Liver (tissue), 8 donors: ENCODE measurements at regions not wholly inside any gene's neighbourhood (a gene's known extent, or its start where the extent isn't known, plus 50 kb on each side); places are given as distances from the start of the nearest gene placed in this dataset.

ENCODE experiments used
- DNase-seq: peaks from one replicate; pipeline ENCODE4 v3.0.0-alpha.2; 2017; ENCODE audit warnings: low spot score
- H3K27ac ChIP-seq, 2 donors: one replicate each; pipeline ENCODE4 v1.7.0; 2013; ENCODE audit warnings: inconsistent platforms in 2 of 2, low read length in 2 of 2, control low read depth in 1 of 2, low read depth in 1 of 2, mild to moderate bottlenecking in 1 of 2
- H3K27me3 ChIP-seq, 4 donors: one replicate each; pipeline versions ENCODE4 v1.6.1 to v1.7.0; 2013; ENCODE audit warnings: low read length in 3 of 4, inconsistent platforms in 1 of 4, mild to moderate bottlenecking in 1 of 4, moderate library complexity in 1 of 4; ENCODE audit not compliant: control insufficient read depth in 4 of 4, insufficient read depth in 4 of 4
- H3K36me3 ChIP-seq, 4 donors: one replicate each; pipeline versions ENCODE4 v1.6.1 to v1.7.0; 2013; ENCODE audit warnings: low read length in 3 of 4, mild to moderate bottlenecking in 3 of 4, low read depth in 1 of 4, moderate library complexity in 1 of 4; ENCODE audit not compliant: control insufficient read depth in 4 of 4, insufficient read depth in 3 of 4
- H3K4me1 ChIP-seq, 4 donors: one replicate each; pipeline versions ENCODE4 v1.6.1 to v1.7.0; 2013; ENCODE audit warnings: low read length in 3 of 4, mild to moderate bottlenecking in 3 of 4, moderate library complexity in 1 of 4; ENCODE audit not compliant: control insufficient read depth in 4 of 4, insufficient read depth in 4 of 4
- H3K4me3 ChIP-seq, 3 donors: one replicate each; pipeline versions ENCODE4 v1.6.1 to v1.7.0; 2013; ENCODE audit warnings: low read length in 3 of 3, control low read depth in 1 of 3, low read depth in 1 of 3, mild to moderate bottlenecking in 1 of 3
- H3K9ac ChIP-seq, 2 donors: one replicate each; pipeline ENCODE4 v1.7.0; 2013; ENCODE audit warnings: low read length in 2 of 2, mild to moderate bottlenecking in 2 of 2, moderate library complexity in 2 of 2, control low read depth in 1 of 2, low read depth in 1 of 2
- H3K9me3 ChIP-seq, 4 donors: one replicate each; pipeline versions ENCODE4 v1.6.1 to v1.7.0; 2013; ENCODE audit warnings: low read length in 3 of 4; ENCODE audit not compliant: control insufficient read depth in 4 of 4
- EGR1 ChIP-seq, 2 donors: IDR thresholded peaks; 2 replicates each; pipeline ENCODE4 v1.6.1; 2016 to 2018; ENCODE audit warnings: antibody characterized with exemption in 2 of 2, low read depth in 2 of 2
- FOXA1 ChIP-seq: IDR thresholded peaks from 2 replicates; pipeline ENCODE4 v1.6.1; 2016; ENCODE audit warnings: antibody characterized with exemption
- FOXA2 ChIP-seq: IDR thresholded peaks from 2 replicates; pipeline ENCODE4 v1.6.1; 2016; ENCODE audit warnings: antibody characterized with exemption
- GABPA ChIP-seq, 2 donors: IDR thresholded peaks in 1 of 2; conservative IDR thresholded peaks in 1 of 2; 2 replicates each; pipeline ENCODE4 v1.6.1; 2016; ENCODE audit warnings: antibody characterized with exemption in 2 of 2, mild to moderate bottlenecking in 1 of 2, moderate library complexity in 1 of 2
- HNF4A ChIP-seq, 2 donors: conservative IDR thresholded peaks; 2 replicates each; pipeline ENCODE4 v1.6.1; 2016; ENCODE audit warnings: antibody characterized with exemption in 2 of 2, mild to moderate bottlenecking in 2 of 2
- JUND ChIP-seq, 2 donors: IDR thresholded peaks; 2 replicates each; pipeline ENCODE4 v1.6.1; 2016; ENCODE audit warnings: antibody characterized with exemption in 2 of 2
- RAD21 ChIP-seq, 2 donors: IDR thresholded peaks; 2 replicates each; pipeline ENCODE4 v1.6.1; 2016; ENCODE audit warnings: antibody characterized with exemption in 2 of 2, mild to moderate bottlenecking in 2 of 2
- RXRA ChIP-seq, 2 donors: IDR thresholded peaks; 2 replicates each; pipeline ENCODE4 v1.6.1; 2017 to 2018; ENCODE audit warnings: antibody characterized with exemption in 2 of 2, mild to moderate bottlenecking in 1 of 2
- SP1 ChIP-seq: IDR thresholded peaks from 2 replicates; pipeline ENCODE4 v1.6.1; 2018; ENCODE audit warnings: antibody characterized with exemption, mild to moderate bottlenecking
- TAF1 ChIP-seq: conservative IDR thresholded peaks from 2 replicates; pipeline ENCODE4 v1.6.1; 2016; ENCODE audit warnings: antibody characterized with exemption, mild to moderate bottlenecking
- YY1 ChIP-seq: IDR thresholded peaks from 2 replicates; pipeline ENCODE4 v1.6.1; 2016; ENCODE audit warnings: antibody characterized with exemption, mild to moderate bottlenecking
- WGBS: extraction: QIAGEN DNeasy Blood & Tissue Kit; methylation state at CpG from one replicate; pipeline ENCODE4 v1.1.7; 2013; 5-methylcytosine and 5-hydroxymethylcytosine counted together
- TF ChIP-seq, protein P1 (sequence below): IDR thresholded peaks from 2 replicates; pipeline ENCODE4 v1.6.1; 2016; ENCODE audit warnings: antibody characterized with exemption, mild to moderate bottlenecking
- TF ChIP-seq, protein P2 (sequence below): fragments of 150-350 bp; IDR thresholded peaks from 2 replicates; pipeline ENCODE4 v1.5.1; 2017; ENCODE audit warnings: improper control_type of control experiment, low read depth, low read length; ENCODE audit not compliant: missing input control
- TF ChIP-seq, protein P3 (sequence below): IDR thresholded peaks from 2 replicates; pipeline ENCODE4 v1.6.1; 2016; ENCODE audit warnings: antibody characterized with exemption
- TF ChIP-seq, protein P4 (sequence below): IDR thresholded peaks from 2 replicates; pipeline ENCODE4 v1.6.1; 2016; ENCODE audit warnings: antibody characterized with exemption
- donor health status: healthy.
- donor health status: healthy.
- donor health status: healthy.
- donor health status: healthy.
- donor health status: healthy.

DNA sequence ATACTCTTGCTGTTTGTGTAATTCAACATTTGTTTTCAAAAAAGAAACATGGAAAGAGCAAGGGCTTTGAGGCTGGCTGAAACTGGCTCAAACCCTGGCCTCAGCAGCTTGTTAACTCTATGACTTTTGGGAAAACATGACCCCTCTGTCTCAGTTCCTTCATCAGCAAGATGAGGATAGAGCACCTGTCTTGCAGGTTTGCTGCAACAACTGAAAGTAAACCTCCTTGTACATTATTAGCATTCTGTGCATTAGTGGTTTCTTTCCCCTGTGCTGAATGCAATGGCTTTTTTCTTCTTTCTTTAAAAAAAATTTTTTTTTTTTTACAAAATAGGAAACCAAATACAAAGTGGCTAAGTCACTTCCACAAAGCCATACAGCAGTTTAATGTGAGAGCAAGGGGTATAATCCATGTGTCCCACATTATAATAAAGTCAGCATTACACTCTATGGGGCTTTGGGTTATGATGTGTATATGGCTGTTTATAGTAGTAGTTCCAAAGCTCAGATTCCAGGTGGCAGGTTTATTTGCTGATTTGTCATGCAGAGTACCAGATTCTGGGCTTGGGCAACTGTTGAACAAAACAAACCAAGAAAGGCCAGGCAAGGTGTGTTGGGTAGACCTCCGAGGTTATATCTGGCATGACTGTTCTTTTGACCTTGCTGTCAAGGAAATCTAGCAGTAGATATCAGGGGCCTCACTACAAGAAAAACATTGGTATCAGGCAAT is 194.5 kb upstream of the CNOT2 start:
- H3K27ac ChIP-seq: no peak overlapping the region
- H3K9ac ChIP-seq: no peak overlapping the region
- H3K4me3 ChIP-seq: no peak overlapping the region
- no peaks in the 10 kb centered on the region for H3K9me3 ChIP-seq
- H3K27me3 ChIP-seq: no peaks in the 10 kb centered on the region
- TF ChIP-seq FOXA2: no peak
- no peak for TF ChIP-seq EGR1 (IDR thresholded peaks at IDR 0.05; ENCODE audit: low read depth in 2 of 2)
- TF ChIP-seq, protein P1, sequence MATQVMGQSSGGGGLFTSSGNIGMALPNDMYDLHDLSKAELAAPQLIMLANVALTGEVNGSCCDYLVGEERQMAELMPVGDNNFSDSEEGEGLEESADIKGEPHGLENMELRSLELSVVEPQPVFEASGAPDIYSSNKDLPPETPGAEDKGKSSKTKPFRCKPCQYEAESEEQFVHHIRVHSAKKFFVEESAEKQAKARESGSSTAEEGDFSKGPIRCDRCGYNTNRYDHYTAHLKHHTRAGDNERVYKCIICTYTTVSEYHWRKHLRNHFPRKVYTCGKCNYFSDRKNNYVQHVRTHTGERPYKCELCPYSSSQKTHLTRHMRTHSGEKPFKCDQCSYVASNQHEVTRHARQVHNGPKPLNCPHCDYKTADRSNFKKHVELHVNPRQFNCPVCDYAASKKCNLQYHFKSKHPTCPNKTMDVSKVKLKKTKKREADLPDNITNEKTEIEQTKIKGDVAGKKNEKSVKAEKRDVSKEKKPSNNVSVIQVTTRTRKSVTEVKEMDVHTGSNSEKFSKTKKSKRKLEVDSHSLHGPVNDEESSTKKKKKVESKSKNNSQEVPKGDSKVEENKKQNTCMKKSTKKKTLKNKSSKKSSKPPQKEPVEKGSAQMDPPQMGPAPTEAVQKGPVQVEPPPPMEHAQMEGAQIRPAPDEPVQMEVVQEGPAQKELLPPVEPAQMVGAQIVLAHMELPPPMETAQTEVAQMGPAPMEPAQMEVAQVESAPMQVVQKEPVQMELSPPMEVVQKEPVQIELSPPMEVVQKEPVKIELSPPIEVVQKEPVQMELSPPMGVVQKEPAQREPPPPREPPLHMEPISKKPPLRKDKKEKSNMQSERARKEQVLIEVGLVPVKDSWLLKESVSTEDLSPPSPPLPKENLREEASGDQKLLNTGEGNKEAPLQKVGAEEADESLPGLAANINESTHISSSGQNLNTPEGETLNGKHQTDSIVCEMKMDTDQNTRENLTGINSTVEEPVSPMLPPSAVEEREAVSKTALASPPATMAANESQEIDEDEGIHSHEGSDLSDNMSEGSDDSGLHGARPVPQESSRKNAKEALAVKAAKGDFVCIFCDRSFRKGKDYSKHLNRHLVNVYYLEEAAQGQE: no peak
- TF ChIP-seq, protein P2, sequence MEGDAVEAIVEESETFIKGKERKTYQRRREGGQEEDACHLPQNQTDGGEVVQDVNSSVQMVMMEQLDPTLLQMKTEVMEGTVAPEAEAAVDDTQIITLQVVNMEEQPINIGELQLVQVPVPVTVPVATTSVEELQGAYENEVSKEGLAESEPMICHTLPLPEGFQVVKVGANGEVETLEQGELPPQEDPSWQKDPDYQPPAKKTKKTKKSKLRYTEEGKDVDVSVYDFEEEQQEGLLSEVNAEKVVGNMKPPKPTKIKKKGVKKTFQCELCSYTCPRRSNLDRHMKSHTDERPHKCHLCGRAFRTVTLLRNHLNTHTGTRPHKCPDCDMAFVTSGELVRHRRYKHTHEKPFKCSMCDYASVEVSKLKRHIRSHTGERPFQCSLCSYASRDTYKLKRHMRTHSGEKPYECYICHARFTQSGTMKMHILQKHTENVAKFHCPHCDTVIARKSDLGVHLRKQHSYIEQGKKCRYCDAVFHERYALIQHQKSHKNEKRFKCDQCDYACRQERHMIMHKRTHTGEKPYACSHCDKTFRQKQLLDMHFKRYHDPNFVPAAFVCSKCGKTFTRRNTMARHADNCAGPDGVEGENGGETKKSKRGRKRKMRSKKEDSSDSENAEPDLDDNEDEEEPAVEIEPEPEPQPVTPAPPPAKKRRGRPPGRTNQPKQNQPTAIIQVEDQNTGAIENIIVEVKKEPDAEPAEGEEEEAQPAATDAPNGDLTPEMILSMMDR: no peak
- TF ChIP-seq TAF1: no peak
- no peak for TF ChIP-seq RAD21 (IDR thresholded peaks at IDR 0.05)
- no peak for TF ChIP-seq RXRA (IDR thresholded peaks at IDR 0.05)
- TF ChIP-seq GABPA (IDR thresholded peaks at IDR 0.05 in 1 of 2, conservative IDR thresholded peaks at IDR 0.05 in 1 of 2): no peak
- TF ChIP-seq FOXA1: no peak
- no peak for TF ChIP-seq JUND (IDR thresholded peaks at IDR 0.05)
- TF ChIP-seq HNF4A (conservative IDR thresholded peaks at IDR 0.05): no peak
- TF ChIP-seq, protein P3, sequence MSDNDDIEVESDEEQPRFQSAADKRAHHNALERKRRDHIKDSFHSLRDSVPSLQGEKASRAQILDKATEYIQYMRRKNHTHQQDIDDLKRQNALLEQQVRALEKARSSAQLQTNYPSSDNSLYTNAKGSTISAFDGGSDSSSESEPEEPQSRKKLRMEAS: no peak
- no peak for TF ChIP-seq SP1
- no peak for TF ChIP-seq YY1
- TF ChIP-seq, protein P4, sequence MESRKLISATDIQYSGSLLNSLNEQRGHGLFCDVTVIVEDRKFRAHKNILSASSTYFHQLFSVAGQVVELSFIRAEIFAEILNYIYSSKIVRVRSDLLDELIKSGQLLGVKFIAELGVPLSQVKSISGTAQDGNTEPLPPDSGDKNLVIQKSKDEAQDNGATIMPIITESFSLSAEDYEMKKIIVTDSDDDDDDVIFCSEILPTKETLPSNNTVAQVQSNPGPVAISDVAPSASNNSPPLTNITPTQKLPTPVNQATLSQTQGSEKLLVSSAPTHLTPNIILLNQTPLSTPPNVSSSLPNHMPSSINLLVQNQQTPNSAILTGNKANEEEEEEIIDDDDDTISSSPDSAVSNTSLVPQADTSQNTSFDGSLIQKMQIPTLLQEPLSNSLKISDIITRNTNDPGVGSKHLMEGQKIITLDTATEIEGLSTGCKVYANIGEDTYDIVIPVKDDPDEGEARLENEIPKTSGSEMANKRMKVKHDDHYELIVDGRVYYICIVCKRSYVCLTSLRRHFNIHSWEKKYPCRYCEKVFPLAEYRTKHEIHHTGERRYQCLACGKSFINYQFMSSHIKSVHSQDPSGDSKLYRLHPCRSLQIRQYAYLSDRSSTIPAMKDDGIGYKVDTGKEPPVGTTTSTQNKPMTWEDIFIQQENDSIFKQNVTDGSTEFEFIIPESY: no peak
- no peak for DNase-seq
- H3K36me3 ChIP-seq: no peaks in the 10 kb centered on the region
- H3K4me1 ChIP-seq: peaks cover 0 to 7% (median 3%) of the 10 kb centered on the region in 4 donors
- WGBS: 71% methylated on average over 1 of the region's 1 CpG
